ENCODE measurements at regions not wholly inside any gene's neighbourhood (a gene's known extent, or its start where the extent isn't known, plus 50 kb on each side); places are given as distances from the start of the nearest gene placed in this dataset.

DNA sequence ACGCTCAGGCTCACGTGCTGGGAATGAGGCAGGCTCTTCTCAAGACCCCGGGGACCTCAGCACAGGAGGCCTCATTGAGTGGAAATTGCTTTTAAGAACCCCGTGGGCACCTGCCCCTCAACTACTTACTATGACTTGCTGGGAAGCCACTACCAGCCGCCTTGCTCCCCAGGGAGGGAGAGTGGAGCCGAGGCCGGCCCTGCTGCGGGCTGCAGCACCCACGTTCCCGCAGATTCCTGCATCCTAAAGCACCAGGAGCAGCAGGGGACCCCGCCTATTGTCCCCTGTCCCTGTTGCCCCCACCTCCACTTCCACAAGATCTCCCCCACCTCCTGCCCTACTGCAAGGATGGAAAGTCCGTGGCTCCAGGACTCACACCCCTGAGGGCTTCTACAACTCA, 541.6 kb upstream of the PFKP start:
- TF ChIP-seq, protein P1, sequence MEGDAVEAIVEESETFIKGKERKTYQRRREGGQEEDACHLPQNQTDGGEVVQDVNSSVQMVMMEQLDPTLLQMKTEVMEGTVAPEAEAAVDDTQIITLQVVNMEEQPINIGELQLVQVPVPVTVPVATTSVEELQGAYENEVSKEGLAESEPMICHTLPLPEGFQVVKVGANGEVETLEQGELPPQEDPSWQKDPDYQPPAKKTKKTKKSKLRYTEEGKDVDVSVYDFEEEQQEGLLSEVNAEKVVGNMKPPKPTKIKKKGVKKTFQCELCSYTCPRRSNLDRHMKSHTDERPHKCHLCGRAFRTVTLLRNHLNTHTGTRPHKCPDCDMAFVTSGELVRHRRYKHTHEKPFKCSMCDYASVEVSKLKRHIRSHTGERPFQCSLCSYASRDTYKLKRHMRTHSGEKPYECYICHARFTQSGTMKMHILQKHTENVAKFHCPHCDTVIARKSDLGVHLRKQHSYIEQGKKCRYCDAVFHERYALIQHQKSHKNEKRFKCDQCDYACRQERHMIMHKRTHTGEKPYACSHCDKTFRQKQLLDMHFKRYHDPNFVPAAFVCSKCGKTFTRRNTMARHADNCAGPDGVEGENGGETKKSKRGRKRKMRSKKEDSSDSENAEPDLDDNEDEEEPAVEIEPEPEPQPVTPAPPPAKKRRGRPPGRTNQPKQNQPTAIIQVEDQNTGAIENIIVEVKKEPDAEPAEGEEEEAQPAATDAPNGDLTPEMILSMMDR (IDR thresholded peaks at IDR 0.05), result no peak
- TF ChIP-seq POLR2A (IDR thresholded peaks at IDR 0.05), result no peak
